HG02973 (cell line): ENCODE measurements at regions not wholly inside any gene's neighbourhood (a gene's known extent, or its start where the extent isn't known, plus 50 kb on each side); places are given as distances from the start of the nearest gene placed in this dataset.

ENCODE experiments used
- ATAC-seq: cut with Tn5 transposase; IDR thresholded peaks from one replicate; pipeline ENCODE4 v1.9.1; 2021; ENCODE audit warnings: moderate library complexity; ENCODE audit not compliant: unreplicated experiment

GRCh38 chr18:27699137-27699536 lies 477.8 kb downstream of the CDH2 start:
- no peak for ATAC-seq

- no peak for ATAC-seq
Measured at GRCh38 chr18:27696148-27696547, 480.8 kb downstream of the CDH2 start.

GRCh38 chr18:27695503-27695902 lies 481.4 kb downstream of the CDH2 start:
- ATAC-seq, result no peak

GRCh38 chr18:27695052-27695451 lies 481.9 kb downstream of the CDH2 start:
- ATAC-seq, result no peak

GRCh38 chr18:27688581-27688980 lies 488.3 kb downstream of the CDH2 start:
- ATAC-seq, result no peak

- ATAC-seq, result no peak
Measured at GRCh38 chr18:27687351-27687979, 489.5 kb downstream of the CDH2 start.

GRCh38 chr18:27685807-27686412 lies 491.0 kb downstream of the CDH2 start:
- no peak for ATAC-seq

GRCh38 chr18:27685091-27685490 lies 491.8 kb downstream of the CDH2 start:
- ATAC-seq, result no peak

GRCh38 chr18:27674411-27674810 lies 489.3 kb upstream of the CHST9 start:
- ATAC-seq, result no peak

GRCh38 chr18:27673861-27674260 lies 488.8 kb upstream of the CHST9 start:
- ATAC-seq, result no peak

- ATAC-seq, result no peak
Measured at GRCh38 chr18:27668158-27668557, 483.1 kb upstream of the CHST9 start.

- ATAC-seq, result no peak
Measured at GRCh38 chr18:27667064-27667463, 482.0 kb upstream of the CHST9 start.

- no peak for ATAC-seq
Measured at GRCh38 chr18:27666016-27666415, 480.9 kb upstream of the CHST9 start.

GRCh38 chr18:27665264-27665799 lies 480.2 kb upstream of the CHST9 start:
- ATAC-seq, result no peak

- ATAC-seq, result no peak
Measured at GRCh38 chr18:27662949-27663348, 477.8 kb upstream of the CHST9 start.

- ATAC-seq, result no peak
Measured at GRCh38 chr18:27662537-27662936, 477.4 kb upstream of the CHST9 start.

- ATAC-seq, result no peak
Measured at GRCh38 chr18:27661320-27662018, 476.4 kb upstream of the CHST9 start.

- no peak for ATAC-seq
Measured at GRCh38 chr18:27656905-27657304, 471.8 kb upstream of the CHST9 start.

- no peak for ATAC-seq
Measured at GRCh38 chr18:27656167-27656778, 471.2 kb upstream of the CHST9 start.

- no peak for ATAC-seq
Measured at GRCh38 chr18:27653247-27653646, 468.1 kb upstream of the CHST9 start.

GRCh38 chr18:27652480-27653121 lies 467.5 kb upstream of the CHST9 start:
- ATAC-seq, result no peak
